ENCODE measurements at regions not wholly inside any gene's neighbourhood (a gene's known extent, or its start where the extent isn't known, plus 50 kb on each side); places are given as distances from the start of the nearest gene placed in this dataset.

- Histone ChIP-seq H2AFZ (ENCODE audit: low read depth, low read length) (no peak overlapping the region), H3K9me3 (replicated peaks; ENCODE audit: control insufficient read depth, insufficient read depth, low read length) (no peaks in the 10 kb centered on the region), H3K79me2 (ENCODE audit: control insufficient read depth, insufficient read depth, low read length) (no peaks in the 10 kb centered on the region), H3K4me2 (ENCODE audit: insufficient read depth, low read length) (no peak overlapping the region), H3K36me3 (ENCODE audit: control insufficient read depth in 2 of 2, extremely low read depth in 1 of 2, insufficient read depth in 2 of 2, low read length in 2 of 2) (no peaks in the 10 kb centered on the region), H3K27me3 (ENCODE audit: control insufficient read depth in 2 of 2, insufficient read depth in 2 of 2, low read length in 2 of 2) (no peaks in the 10 kb centered on the region), H4K20me1 (replicated peaks; ENCODE audit: control insufficient read depth, extremely low read depth, insufficient read depth, low read length) (no peaks in the 10 kb centered on the region), H3K9me1 (replicated peaks; ENCODE audit: control insufficient read depth, extremely low read depth, insufficient read depth, low read length) (no peaks in the 10 kb centered on the region), H3K27ac (ENCODE audit: insufficient read depth, low read depth, low read length) (no peak overlapping the region), H3K4me1 (ENCODE audit: control insufficient read depth, extremely low read depth, insufficient read depth, low read length) (no peaks in the 10 kb centered on the region), H3K4me3 (replicated peaks in 1 of 3; ENCODE audit: insufficient read depth in 1 of 3, low read depth in 1 of 3, low read length in 3 of 3) (no peak overlapping the region), H3K9ac (replicated peaks; ENCODE audit: extremely low read depth, insufficient read depth, low read length) (no peak overlapping the region)
- dilution Hi-C loops (cut with MboI; ENCODE audit: extremely low pct_ligation_motif_present, low sequenced_read_pairs): no loop called here
- TF ChIP-seq FOS (IDR thresholded peaks at IDR 0.05; ENCODE audit: borderline replicate concordance, insufficient read depth, low read length) (no peak), EZH2 (IDR thresholded peaks at IDR 0.05; ENCODE audit: borderline replicate concordance, low read depth, low read length, severe bottlenecking) (no peak), MYC (IDR thresholded peaks at IDR 0.05; ENCODE audit: low read depth, low read length) (no peak), MAX (IDR thresholded peaks at IDR 0.05; ENCODE audit: insufficient read depth, insufficient read length) (no peak), POLR2A (IDR thresholded peaks at IDR 0.05; ENCODE audit: low read depth, low read length) (no peak), POLR2AphosphoS5 (IDR thresholded peaks at IDR 0.05; ENCODE audit: insufficient read depth, low read depth, low read length) (no peak), JUN (IDR thresholded peaks at IDR 0.05; ENCODE audit: borderline replicate concordance, insufficient read depth, insufficient read length, low read depth) (no peak)
- FAIRE-seq: no peak
- POLR2A ChIA-PET: no interaction called here
- intact Hi-C loops (cut with micrococcal nuclease): no loop called here
- BruUV-seq (replicated peaks): no TSS peak
- CTCF ChIA-PET: interaction anchor here (1.2 to 2.0 kb wide), 2 partner anchors 60 to 348 kb away, joined by 5 read pairs; no protein-coding TSS in a partner anchor
- no peak for DNase-seq (ENCODE audit: low read depth, low spot score)
Observed at GRCh38 chr3:70433091-70433490, 120.7 kb upstream of the MDFIC2 start.

- CTCF ChIA-PET: interaction anchor here (1.2 to 1.4 kb wide), 2 partner anchors 16 to 347 kb away, joined by 3 to 5 read pairs; no protein-coding TSS in a partner anchor
- no peaks in the 10 kb centered on the region for H3K27me3 ChIP-seq (ENCODE audit: control insufficient read depth in 2 of 2, insufficient read depth in 2 of 2, low read length in 2 of 2)
- POLR2A ChIA-PET: no interaction called here
- H4K20me1 ChIP-seq (replicated peaks; ENCODE audit: control insufficient read depth, extremely low read depth, insufficient read depth, low read length): no peaks in the 10 kb centered on the region
- BruUV-seq (replicated peaks): no TSS peak
- dilution Hi-C loops (cut with MboI; ENCODE audit: extremely low pct_ligation_motif_present, low sequenced_read_pairs): no loop called here
- no peak overlapping the region for H3K27ac ChIP-seq (ENCODE audit: insufficient read depth, low read depth, low read length)
- H2AFZ ChIP-seq (ENCODE audit: low read depth, low read length): no peak overlapping the region
- H3K9me1 ChIP-seq (replicated peaks; ENCODE audit: control insufficient read depth, extremely low read depth, insufficient read depth, low read length): no peaks in the 10 kb centered on the region
- intact Hi-C loops (cut with micrococcal nuclease): no loop called here
- no peaks in the 10 kb centered on the region for H3K4me1 ChIP-seq (ENCODE audit: control insufficient read depth, extremely low read depth, insufficient read depth, low read length)
- TF ChIP-seq MAX (IDR thresholded peaks at IDR 0.05; ENCODE audit: insufficient read depth, insufficient read length) (no peak), POLR2A (IDR thresholded peaks at IDR 0.05; ENCODE audit: low read depth, low read length) (no peak)
- H3K36me3 ChIP-seq (ENCODE audit: control insufficient read depth in 2 of 2, extremely low read depth in 1 of 2, insufficient read depth in 2 of 2, low read length in 2 of 2): no peaks in the 10 kb centered on the region
- no peaks in the 10 kb centered on the region for H3K9me3 ChIP-seq (replicated peaks; ENCODE audit: control insufficient read depth, insufficient read depth, low read length)
- no peak overlapping the region for H3K9ac ChIP-seq (replicated peaks; ENCODE audit: extremely low read depth, insufficient read depth, low read length)
- H3K79me2 ChIP-seq (ENCODE audit: control insufficient read depth, insufficient read depth, low read length): no peaks in the 10 kb centered on the region
- no peak overlapping the region for H3K4me3 ChIP-seq (replicated peaks in 1 of 3; ENCODE audit: insufficient read depth in 1 of 3, low read depth in 1 of 3, low read length in 3 of 3)
- H3K4me2 ChIP-seq (ENCODE audit: insufficient read depth, low read length): no peak overlapping the region
- DNase-seq (ENCODE audit: low read depth, low spot score) (no peak), FAIRE-seq (no peak)
Observed at GRCh38 chr3:70431911-70432310, 119.5 kb upstream of the MDFIC2 start.

Measured in endothelial cell of umbilical vein (primary cell).